Brain microvascular endothelial cell (primary cell): ENCODE measurements at regions not wholly inside any gene's neighbourhood (a gene's known extent, or its start where the extent isn't known, plus 50 kb on each side); places are given as distances from the start of the nearest gene placed in this dataset.

Experiments
- DNase-seq: peaks from one replicate; pipeline ENCODE4 v3.0.0-alpha.2; 2020
- H3K27ac ChIP-seq: fragments of 250-450 bp; sonication (Bioruptor Pico); 2 replicates; pipeline ENCODE4 v1.5.1; 2020; ENCODE audit warnings: mild to moderate bottlenecking, moderate library complexity
- H3K27me3 ChIP-seq: fragments of 250-450 bp; sonication (Bioruptor Pico); replicated peaks from 2 replicates; pipeline ENCODE4 v1.5.1; 2020; ENCODE audit warnings: mild to moderate bottlenecking
- H3K36me3 ChIP-seq: fragments of 250-450 bp; sonication (Bioruptor Pico); replicated peaks from 2 replicates; pipeline ENCODE4 v1.5.1; 2020; ENCODE audit warnings: mild to moderate bottlenecking
- H3K4me3 ChIP-seq: 2 replicates; pipeline ENCODE4 v1.5.1; 2011; ENCODE audit warnings: low read depth, mild to moderate bottlenecking, control low read depth, low read length, moderate library complexity
- CTCF ChIP-seq: IDR thresholded peaks from 2 replicates; pipeline ENCODE4 v1.5.1; 2011; ENCODE audit warnings: low read depth, mild to moderate bottlenecking, moderate library complexity, low read length, control low read depth, inconsistent platforms; ENCODE audit errors: missing control alignments
- in situ Hi-C: cut with HindIII; loops from 2 replicates; pipeline ENCODE4 v1.10.0; 2017; ENCODE audit warnings: low sequenced_read_pairs, low pct_ligation_motif_present

DNA sequence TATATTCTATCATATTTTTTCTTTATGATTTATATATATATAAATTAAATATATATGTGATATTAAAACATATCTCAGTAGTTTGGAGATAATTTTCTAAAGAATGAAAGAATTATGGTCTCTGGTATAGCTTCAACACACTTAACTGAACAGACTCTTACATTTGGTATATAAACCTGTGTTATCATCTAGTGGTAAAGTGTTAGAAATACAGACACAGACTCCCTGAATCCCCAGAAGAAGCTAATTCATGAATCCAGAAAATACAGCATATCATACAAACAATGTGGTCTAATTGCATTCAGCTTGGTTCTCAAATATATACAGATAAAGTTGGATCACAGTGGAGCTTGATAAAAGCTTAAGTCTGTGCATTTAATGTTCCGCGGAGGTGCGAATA is 1100.4 kb downstream of the ROBO2 start:
- in situ Hi-C loops = no loop called here
- Histone ChIP-seq H3K27ac (peak overlapping the region; percentile 67), H3K4me3 (no peak overlapping the region)

GRCh38 chr3:78140866-78141265 is 1101.0 kb downstream of the ROBO2 start:
- H3K4me3 ChIP-seq = no peak overlapping the region
- in situ Hi-C loops = no loop called here
- no peak for TF ChIP-seq CTCF

More for the DNA sequence above, 1100.4 kb downstream of the ROBO2 start:
- TF ChIP-seq CTCF = peak; percentile 4
- Histone ChIP-seq H3K36me3 (no peaks in the 10 kb centered on the region), H3K27me3 (no peaks in the 10 kb centered on the region)
- DNase-seq = no peak

DNA sequence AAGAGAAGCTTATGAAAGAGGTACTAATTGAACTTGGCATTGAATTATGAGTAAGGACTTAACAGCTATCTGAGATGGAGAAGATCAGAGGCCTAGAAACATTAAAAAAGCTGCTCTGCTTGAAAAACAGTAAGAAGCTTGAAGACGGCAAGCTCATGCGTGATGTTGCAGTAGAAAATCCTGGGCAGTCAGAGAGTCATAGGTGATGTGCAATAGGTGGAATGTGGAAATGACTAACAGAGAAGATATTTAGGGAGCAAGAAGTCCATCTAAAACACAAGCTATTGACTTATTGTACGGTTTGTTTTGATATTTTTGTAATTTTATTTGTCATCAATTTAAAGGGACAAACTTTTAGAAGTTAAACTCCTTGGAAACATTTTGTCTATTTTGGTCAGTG is 1101.4 kb downstream of the ROBO2 start:
- DNase-seq = peak; percentile 71
- Histone ChIP-seq H3K36me3 (no peaks in the 10 kb centered on the region), H3K27me3 (no peaks in the 10 kb centered on the region), H3K27ac (peak overlapping the region; percentile 67), H3K4me3 (no peak overlapping the region)
- TF ChIP-seq CTCF = no peak
- in situ Hi-C loops = no loop called here

More at GRCh38 chr3:78140866-78141265, 1101.0 kb downstream of the ROBO2 start:
- Histone ChIP-seq H3K27ac (peak overlapping the region; percentile 67), H3K27me3 (no peaks in the 10 kb centered on the region), H3K36me3 (no peaks in the 10 kb centered on the region)
- no peak for DNase-seq

DNA sequence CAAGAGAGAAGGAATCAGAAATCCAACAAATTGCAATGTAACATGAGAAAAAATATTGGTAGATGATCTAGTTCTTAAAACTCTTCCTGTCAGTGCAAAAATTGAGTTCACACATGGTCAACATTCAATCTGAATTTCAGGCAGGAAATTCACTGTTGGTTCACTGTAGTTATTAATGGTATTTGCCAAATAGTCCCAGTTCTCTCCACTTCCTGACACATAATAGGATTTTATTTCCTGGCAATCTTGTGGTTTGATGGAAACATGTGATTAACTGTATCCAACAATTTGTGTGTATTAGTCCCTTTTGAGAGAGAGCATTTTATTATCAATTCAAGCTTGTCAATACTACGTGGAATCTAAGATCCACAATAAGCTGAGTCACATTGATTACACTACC is 1103.1 kb downstream of the ROBO2 start:
- TF ChIP-seq CTCF = no peak
- Histone ChIP-seq H3K36me3 (no peaks in the 10 kb centered on the region), H3K27ac (no peak overlapping the region), H3K27me3 (no peaks in the 10 kb centered on the region), H3K4me3 (no peak overlapping the region)
- in situ Hi-C loops = no loop called here
- no peak for DNase-seq

GRCh38 chr3:78148986-78149717 is 1109.3 kb downstream of the ROBO2 start:
- H3K27me3 ChIP-seq = no peaks in the 10 kb centered on the region

More at GRCh38 chr3:78148986-78149717, 1109.3 kb downstream of the ROBO2 start:
- H3K36me3 ChIP-seq = no peaks in the 10 kb centered on the region
- H3K4me3 ChIP-seq = no peak overlapping the region
- TF ChIP-seq CTCF = no peak
- H3K27ac ChIP-seq = no peak overlapping the region
- no peak for DNase-seq
- in situ Hi-C loops = no loop called here
